ENCODE measurements at regions not wholly inside any gene's neighbourhood (a gene's known extent, or its start where the extent isn't known, plus 50 kb on each side); places are given as distances from the start of the nearest gene placed in this dataset.

DNA sequence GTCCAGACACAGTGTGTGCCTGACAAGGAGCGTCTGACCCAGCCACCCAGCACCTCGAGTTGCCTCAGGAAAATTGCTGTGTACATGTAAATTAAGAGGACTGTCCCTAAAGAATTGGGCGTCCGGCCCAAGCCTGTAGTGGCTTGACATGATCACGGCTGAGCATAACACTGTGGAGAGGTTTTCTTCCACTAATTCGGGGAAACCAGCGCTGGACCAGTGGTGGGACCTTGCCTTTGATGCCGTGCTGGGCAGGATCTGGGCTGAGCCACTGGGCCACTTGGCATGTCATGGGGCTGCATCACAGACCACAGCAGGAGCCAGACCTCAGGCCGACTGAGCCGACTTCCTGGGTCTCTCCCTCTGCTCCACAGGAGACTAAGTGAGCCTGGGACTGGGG, 282.5 kb downstream of the GLRX3 start:
- no peaks in the 10 kb centered on the region for H3K4me1 Mint-ChIP-seq
- POLR2A ChIA-PET (ENCODE audit: partially characterized antibody), result no interaction called here
- no peak overlapping the region for H3K4me3 Mint-ChIP-seq
- Histone ChIP-seq H3K4me3 (ENCODE audit: low read length in 2 of 2) (no peak overlapping the region), H3K27ac (ENCODE audit: low read depth, low read length) (no peak overlapping the region), H3K4me1 (ENCODE audit: insufficient read depth, low read length) (no peaks in the 10 kb centered on the region), H3K36me3 (ENCODE audit: insufficient read depth, low read length) (no peaks in the 10 kb centered on the region), H3K9me3 (ENCODE audit: control insufficient read depth in 1 of 2, low read length in 2 of 2) (no peaks in the 10 kb centered on the region), H3K27me3 (ENCODE audit: insufficient read depth, low read length) (no peaks in the 10 kb centered on the region)
- CTCF ChIA-PET (ENCODE audit: partially characterized antibody), result no interaction called here
- H3K9me3 Mint-ChIP-seq, result peaks cover 0 to 4% (median under 1%) of the 10 kb centered on the region in 8 donors
- no peak for DNase-seq
- intact Hi-C loops (cut with micrococcal nuclease), result no loop called here
- H3K27ac Mint-ChIP-seq, result no peak overlapping the region
- peaks cover 3 to 6% of the 10 kb centered on the region in 2 donors for H3K27me3 Mint-ChIP-seq
- H3K36me3 Mint-ChIP-seq, result no peaks in the 10 kb centered on the region

DNA sequence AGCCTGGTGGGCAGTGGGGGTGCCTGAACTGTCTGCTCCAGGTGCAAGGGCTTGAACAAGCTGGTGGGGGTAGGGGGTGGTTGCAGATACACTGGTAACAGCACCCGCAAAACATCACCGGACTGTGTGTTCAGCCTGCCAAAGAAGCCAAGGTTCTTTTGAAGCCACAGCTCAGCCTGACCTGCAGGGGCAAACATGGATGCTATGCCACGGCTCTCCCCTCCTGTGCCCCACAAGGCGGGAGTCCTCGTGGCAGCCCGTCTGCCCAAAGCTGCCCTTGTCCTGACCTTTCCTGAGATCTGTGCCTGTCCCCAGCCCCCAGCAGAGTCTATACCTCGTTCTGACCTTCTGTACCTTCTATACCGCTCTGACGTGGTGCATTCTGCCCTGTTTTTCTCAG, 285.7 kb downstream of the GLRX3 start:
- ChIA-PET POLR2A (ENCODE audit: partially characterized antibody) (no interaction called here), CTCF (ENCODE audit: partially characterized antibody) (no interaction called here)
- Mint-ChIP-seq H3K9me3 (peaks cover 0 to 4% (median 0%) of the 10 kb centered on the region in 8 donors), H3K4me3 (no peak overlapping the region), H3K36me3 (no peaks in the 10 kb centered on the region), H3K27me3 (peaks cover 1 to 3% of the 10 kb centered on the region in 2 donors), H3K4me1 (no peaks in the 10 kb centered on the region), H3K27ac (no peak overlapping the region)
- Histone ChIP-seq H3K36me3 (ENCODE audit: insufficient read depth, low read length) (no peaks in the 10 kb centered on the region), H3K9me3 (ENCODE audit: control insufficient read depth in 1 of 2, low read length in 2 of 2) (no peaks in the 10 kb centered on the region), H3K4me1 (ENCODE audit: insufficient read depth, low read length) (no peaks in the 10 kb centered on the region), H3K27ac (ENCODE audit: low read depth, low read length) (no peak overlapping the region), H3K4me3 (ENCODE audit: low read length in 2 of 2) (no peak overlapping the region), H3K27me3 (ENCODE audit: insufficient read depth, low read length) (no peaks in the 10 kb centered on the region)
- intact Hi-C loops (cut with micrococcal nuclease), result no loop called here
- DNase-seq, result no peak

DNA sequence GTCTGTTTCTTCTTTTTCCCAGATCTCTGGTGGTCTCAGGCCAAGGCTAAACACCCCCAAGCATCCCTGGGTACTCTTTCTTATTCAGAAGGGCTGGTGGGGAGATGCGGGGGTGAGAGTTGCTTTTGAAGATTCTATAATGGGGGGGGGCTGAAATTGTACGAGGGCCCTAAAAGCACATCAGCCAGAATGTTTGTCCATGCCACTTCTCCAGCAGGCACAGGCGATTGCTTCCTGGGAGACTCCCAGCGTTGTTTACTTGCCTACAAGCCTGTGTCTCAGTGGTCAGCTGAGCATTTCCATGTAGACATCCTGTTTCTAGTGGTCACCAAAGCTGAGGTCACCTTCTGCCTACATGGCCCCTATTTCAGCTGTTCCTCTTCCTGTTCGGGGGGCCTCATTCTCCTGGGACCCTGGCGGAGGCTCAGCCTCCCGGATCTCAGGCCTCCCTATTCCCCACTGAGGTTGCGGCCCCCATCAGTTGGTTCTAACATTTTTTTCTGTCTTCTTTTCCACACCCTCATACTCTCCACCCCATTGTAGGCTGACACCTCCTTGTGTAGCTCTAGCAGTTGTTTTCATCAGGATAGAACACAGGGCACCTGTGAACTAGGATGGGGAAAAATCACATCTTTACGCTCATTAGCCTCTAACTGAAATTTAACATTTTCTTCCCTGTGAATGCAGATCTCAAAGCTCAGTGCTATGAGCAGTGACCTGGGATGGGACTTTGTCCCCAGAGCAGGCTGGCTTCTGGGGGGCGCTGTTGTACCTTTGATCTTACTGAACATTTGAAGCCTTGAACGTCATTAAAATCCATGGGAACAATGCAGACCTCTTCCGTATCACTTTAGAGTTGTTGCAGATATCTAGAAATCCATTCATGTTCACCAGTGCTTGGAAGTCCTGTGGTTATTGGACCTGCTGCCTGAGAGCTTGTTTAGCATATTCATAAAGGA, 286.5 kb downstream of the GLRX3 start:
- H3K27me3 ChIP-seq (ENCODE audit: insufficient read depth, low read length), result no peaks in the 10 kb centered on the region
- intact Hi-C loops (cut with micrococcal nuclease), result no loop called here
- H3K27ac ChIP-seq (ENCODE audit: low read depth, low read length), result no peak overlapping the region
- no peaks in the 10 kb centered on the region for H3K9me3 ChIP-seq (ENCODE audit: control insufficient read depth in 1 of 2, low read length in 2 of 2)
- H3K4me3 ChIP-seq (ENCODE audit: low read length in 2 of 2), result no peak overlapping the region
- Mint-ChIP-seq H3K4me1 (no peaks in the 10 kb centered on the region), H3K4me3 (no peak overlapping the region), H3K9me3 (peaks cover 0 to 3% (median 0%) of the 10 kb centered on the region in 8 donors), H3K27ac (no peak overlapping the region), H3K27me3 (peaks cover 2 to 3% of the 10 kb centered on the region in 2 donors), H3K36me3 (no peaks in the 10 kb centered on the region)
- CTCF ChIA-PET (ENCODE audit: partially characterized antibody), result no interaction called here
- H3K36me3 ChIP-seq (ENCODE audit: insufficient read depth, low read length), result no peaks in the 10 kb centered on the region
- H3K4me1 ChIP-seq (ENCODE audit: insufficient read depth, low read length), result no peaks in the 10 kb centered on the region
- POLR2A ChIA-PET (ENCODE audit: partially characterized antibody), result no interaction called here
- DNase-seq, result no peak

DNA sequence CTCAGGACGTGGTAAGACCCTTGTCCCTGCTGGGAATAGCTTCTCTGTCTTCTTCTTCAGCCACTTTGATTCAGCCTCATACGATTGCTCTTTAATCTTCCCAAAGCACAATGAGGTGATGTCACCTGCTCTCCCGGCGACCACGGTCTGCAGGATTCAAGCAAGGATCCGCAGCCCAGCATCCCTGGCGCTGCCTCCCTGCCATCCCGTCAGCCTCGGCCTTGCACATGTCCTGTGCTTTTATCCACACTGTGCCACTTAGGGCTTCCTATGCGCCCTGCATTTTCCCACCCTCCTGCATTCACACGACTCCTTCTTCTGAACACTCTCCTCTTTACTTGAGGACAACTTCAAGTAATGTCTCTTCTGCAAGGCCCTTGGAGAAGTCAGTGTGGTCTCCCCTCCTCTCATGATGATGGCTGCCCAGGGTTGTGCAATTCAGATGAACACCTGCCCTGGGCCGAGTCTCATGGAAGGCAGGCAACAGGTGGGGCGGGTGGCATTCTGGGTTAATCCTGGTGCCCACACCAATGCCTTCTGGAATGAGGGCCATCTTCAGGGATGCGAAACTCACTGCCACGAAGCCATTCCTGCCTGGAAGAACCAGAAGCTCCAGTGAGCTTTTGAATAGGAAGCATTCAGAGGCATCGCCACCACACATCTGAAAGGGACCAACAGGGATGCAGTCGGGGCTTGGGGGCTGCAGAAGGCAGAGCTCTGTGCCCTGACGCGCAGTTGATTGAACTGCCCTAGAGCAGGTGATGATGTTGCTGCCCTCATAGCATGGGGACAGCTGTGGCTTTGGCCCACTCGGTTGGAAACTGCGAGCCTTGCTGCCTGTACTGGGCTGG, 287.5 kb downstream of the GLRX3 start:
- DNase-seq, result no peak
- H3K4me1 ChIP-seq (ENCODE audit: insufficient read depth, low read length), result no peaks in the 10 kb centered on the region
- Mint-ChIP-seq H3K27ac (no peak overlapping the region), H3K27me3 (peaks cover 2 to 3% of the 10 kb centered on the region in 2 donors), H3K4me1 (no peaks in the 10 kb centered on the region), H3K36me3 (no peaks in the 10 kb centered on the region), H3K4me3 (no peak overlapping the region), H3K9me3 (peaks cover 0 to 3% (median 0%) of the 10 kb centered on the region in 8 donors)
- intact Hi-C loops (cut with micrococcal nuclease), result no loop called here
- no peaks in the 10 kb centered on the region for H3K27me3 ChIP-seq (ENCODE audit: insufficient read depth, low read length)
- ChIA-PET CTCF (ENCODE audit: partially characterized antibody) (no interaction called here), POLR2A (ENCODE audit: partially characterized antibody) (no interaction called here)
- H3K27ac ChIP-seq (ENCODE audit: low read depth, low read length), result no peak overlapping the region
- H3K9me3 ChIP-seq (ENCODE audit: control insufficient read depth in 1 of 2, low read length in 2 of 2), result no peaks in the 10 kb centered on the region
- no peak overlapping the region for H3K4me3 ChIP-seq (ENCODE audit: low read length in 2 of 2)
- no peaks in the 10 kb centered on the region for H3K36me3 ChIP-seq (ENCODE audit: insufficient read depth, low read length)

DNA sequence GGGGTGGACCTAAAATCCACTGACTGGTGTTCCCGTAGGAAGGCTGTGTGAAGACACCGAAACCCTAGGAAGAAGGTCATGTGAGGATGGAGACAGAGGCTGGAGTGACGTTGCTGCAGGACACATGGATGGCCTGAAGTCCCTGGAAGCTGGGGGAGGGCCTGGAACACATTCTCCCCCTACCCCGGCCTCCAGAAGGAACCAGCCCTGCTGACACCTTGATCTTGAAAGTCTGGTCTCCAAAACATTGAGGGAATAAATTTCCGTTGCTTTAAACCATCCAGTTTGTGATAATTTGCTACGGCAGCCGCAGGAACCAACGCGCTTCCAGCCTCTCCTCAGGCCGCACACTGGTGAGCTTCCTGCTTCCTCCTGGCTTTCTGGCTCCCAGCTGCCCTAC, 288.2 kb downstream of the GLRX3 start:
- no peaks in the 10 kb centered on the region for H3K9me3 ChIP-seq (ENCODE audit: control insufficient read depth in 1 of 2, low read length in 2 of 2)
- H3K4me3 ChIP-seq (ENCODE audit: low read length in 2 of 2), result no peak overlapping the region
- Mint-ChIP-seq H3K27ac (no peak overlapping the region), H3K27me3 (peaks cover 2 to 3% of the 10 kb centered on the region in 2 donors), H3K9me3 (peaks cover 0 to 3% (median 0%) of the 10 kb centered on the region in 8 donors), H3K36me3 (no peaks in the 10 kb centered on the region), H3K4me1 (no peaks in the 10 kb centered on the region), H3K4me3 (no peak overlapping the region)
- no peak overlapping the region for H3K27ac ChIP-seq (ENCODE audit: low read depth, low read length)
- no peak for DNase-seq
- ChIA-PET POLR2A (ENCODE audit: partially characterized antibody) (no interaction called here), CTCF (ENCODE audit: partially characterized antibody) (no interaction called here)
- intact Hi-C loops (cut with micrococcal nuclease), result no loop called here
- H3K36me3 ChIP-seq (ENCODE audit: insufficient read depth, low read length), result no peaks in the 10 kb centered on the region
- H3K4me1 ChIP-seq (ENCODE audit: insufficient read depth, low read length), result no peaks in the 10 kb centered on the region
- no peaks in the 10 kb centered on the region for H3K27me3 ChIP-seq (ENCODE audit: insufficient read depth, low read length)

DNA sequence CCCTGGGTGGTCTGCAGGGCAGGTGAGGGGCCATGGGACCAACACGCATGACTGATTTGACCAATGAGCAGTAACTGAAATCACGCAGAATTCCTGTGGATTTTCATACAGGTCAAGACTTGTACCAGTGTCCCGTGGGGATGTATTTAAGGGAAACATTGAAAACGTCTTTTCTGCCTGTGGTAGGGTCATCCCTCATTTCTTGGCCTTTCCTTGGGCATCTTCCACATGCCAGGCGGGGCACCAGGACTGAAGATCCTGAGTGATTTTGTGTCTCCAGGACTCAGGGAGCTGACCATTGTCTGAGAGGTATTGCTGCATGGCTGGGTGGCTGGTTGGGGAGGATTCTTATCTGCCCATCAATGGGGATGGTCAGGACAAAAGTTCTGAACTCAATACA, 289.0 kb downstream of the GLRX3 start:
- H3K4me1 Mint-ChIP-seq, result no peaks in the 10 kb centered on the region
- Histone ChIP-seq H3K27me3 (ENCODE audit: insufficient read depth, low read length) (no peaks in the 10 kb centered on the region), H3K27ac (ENCODE audit: low read depth, low read length) (no peak overlapping the region), H3K9me3 (ENCODE audit: control insufficient read depth in 1 of 2, low read length in 2 of 2) (no peaks in the 10 kb centered on the region), H3K4me1 (ENCODE audit: insufficient read depth, low read length) (no peaks in the 10 kb centered on the region), H3K4me3 (ENCODE audit: low read length in 2 of 2) (no peak overlapping the region), H3K36me3 (ENCODE audit: insufficient read depth, low read length) (no peaks in the 10 kb centered on the region)
- no peak overlapping the region for H3K4me3 Mint-ChIP-seq
- intact Hi-C loops (cut with micrococcal nuclease), result no loop called here
- H3K27me3 Mint-ChIP-seq, result peaks cover 2 to 3% of the 10 kb centered on the region in 2 donors
- H3K27ac Mint-ChIP-seq, result no peak overlapping the region
- no peak for DNase-seq
- H3K9me3 Mint-ChIP-seq, result peaks cover 0 to 3% (median 0%) of the 10 kb centered on the region in 8 donors
- ChIA-PET CTCF (ENCODE audit: partially characterized antibody) (no interaction called here), POLR2A (ENCODE audit: partially characterized antibody) (no interaction called here)
- H3K36me3 Mint-ChIP-seq, result no peaks in the 10 kb centered on the region

DNA sequence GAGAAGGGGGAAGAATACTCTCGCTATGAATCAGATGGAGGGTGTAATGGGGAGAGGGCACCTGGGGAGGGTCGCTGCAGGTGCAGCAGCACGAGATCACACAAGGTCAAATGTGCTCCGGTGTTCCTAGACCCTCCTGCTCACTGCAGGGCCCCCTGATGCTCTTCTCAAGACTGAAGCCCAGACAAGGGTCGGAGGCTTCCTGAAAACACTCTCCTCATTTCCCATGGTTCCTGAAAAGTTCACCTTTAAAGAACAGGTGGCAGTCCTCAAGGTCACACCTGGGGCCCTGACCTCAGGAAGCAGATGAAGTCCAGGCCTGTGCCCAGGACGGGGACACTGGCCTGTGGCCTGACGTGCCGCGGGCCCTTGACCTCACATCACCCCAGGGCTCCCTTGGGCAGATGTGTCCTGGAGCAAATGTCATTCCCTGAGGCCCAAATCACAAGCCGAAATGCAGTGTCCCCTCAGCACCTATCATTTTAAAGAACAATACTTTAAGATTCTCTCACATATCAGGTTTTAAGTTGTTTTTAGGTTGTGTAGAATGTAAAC, 289.8 kb downstream of the GLRX3 start:
- Mint-ChIP-seq H3K36me3 (no peaks in the 10 kb centered on the region), H3K27ac (no peak overlapping the region), H3K9me3 (peaks cover 0 to 3% (median 0%) of the 10 kb centered on the region in 8 donors), H3K4me1 (no peaks in the 10 kb centered on the region), H3K4me3 (no peak overlapping the region), H3K27me3 (peaks cover 2 to 3% of the 10 kb centered on the region in 2 donors)
- Histone ChIP-seq H3K4me1 (ENCODE audit: insufficient read depth, low read length) (no peaks in the 10 kb centered on the region), H3K36me3 (ENCODE audit: insufficient read depth, low read length) (no peaks in the 10 kb centered on the region), H3K4me3 (ENCODE audit: low read length in 2 of 2) (no peak overlapping the region), H3K27ac (ENCODE audit: low read depth, low read length) (no peak overlapping the region), H3K27me3 (ENCODE audit: insufficient read depth, low read length) (no peaks in the 10 kb centered on the region), H3K9me3 (ENCODE audit: control insufficient read depth in 1 of 2, low read length in 2 of 2) (no peaks in the 10 kb centered on the region)
- CTCF ChIA-PET (ENCODE audit: partially characterized antibody), result no interaction called here
- POLR2A ChIA-PET (ENCODE audit: partially characterized antibody), result no interaction called here
- DNase-seq, result no peak
- intact Hi-C loops (cut with micrococcal nuclease), result no loop called here

All from CD4-positive, alpha-beta memory T cell (primary cell).